ENCODE measurements at regions not wholly inside any gene's neighbourhood (a gene's known extent, or its start where the extent isn't known, plus 50 kb on each side); places are given as distances from the start of the nearest gene placed in this dataset.
"Not testable (repeated sequence)": the region's sequence is repeated elsewhere in the genome, so short reads cannot be mapped to it uniquely, and the experiment has no call there.

DNA sequence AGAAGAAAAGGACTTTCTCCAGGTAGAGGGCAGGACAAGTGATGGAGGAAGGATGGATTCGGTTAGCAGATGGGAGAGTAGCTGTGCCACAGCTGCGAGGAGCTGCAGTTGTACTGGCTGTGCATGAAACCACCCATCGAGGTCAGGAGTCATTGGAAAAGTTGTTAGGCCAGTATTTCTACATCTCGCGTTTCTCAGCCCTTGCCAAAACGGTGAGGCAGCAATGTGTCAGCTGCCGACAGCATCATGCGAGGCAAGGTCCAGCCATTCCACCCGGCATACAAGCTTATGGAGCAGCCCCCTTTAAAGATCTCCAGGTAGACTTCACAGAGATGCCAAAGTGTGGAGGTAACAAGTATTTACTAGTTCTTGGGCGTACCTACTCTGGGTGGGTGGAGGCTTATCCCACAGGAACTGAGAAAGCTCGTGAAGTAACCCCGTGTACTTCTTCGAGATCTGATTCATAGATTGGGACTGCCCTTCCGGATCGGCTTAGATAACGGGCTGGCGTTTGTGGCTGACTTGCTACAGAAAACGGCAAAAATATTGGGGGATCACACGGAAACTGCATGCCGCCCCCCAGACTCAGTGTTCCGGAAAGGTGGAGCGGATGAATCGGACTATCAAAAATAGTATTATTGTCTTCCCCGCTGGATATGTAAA lies 105.0 kb upstream of the HMX1 start:
- not testable (repeated sequence) for DNase-seq (ENCODE audit: low read depth in 2 of 2)

DNA sequence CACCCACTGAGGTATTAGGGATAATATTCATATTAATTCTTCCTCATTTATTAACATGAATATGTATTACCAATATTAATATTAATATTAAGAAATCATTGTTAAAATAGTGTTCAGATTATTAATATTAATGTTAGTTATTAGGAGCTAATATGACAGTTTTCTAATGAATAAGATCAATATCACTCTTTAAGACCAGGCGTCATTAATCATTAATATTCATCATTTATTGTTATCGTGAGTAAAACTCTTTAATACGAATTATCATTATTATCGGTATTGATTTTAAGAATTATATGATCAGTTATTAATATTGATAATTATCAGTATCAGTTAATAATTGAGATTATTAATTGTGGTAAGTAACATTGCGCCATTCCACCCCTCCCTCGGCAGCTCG lies 101.0 kb upstream of the HMX1 start:
- DNase-seq (ENCODE audit: low read depth in 2 of 2), result not testable (repeated sequence)

DNA sequence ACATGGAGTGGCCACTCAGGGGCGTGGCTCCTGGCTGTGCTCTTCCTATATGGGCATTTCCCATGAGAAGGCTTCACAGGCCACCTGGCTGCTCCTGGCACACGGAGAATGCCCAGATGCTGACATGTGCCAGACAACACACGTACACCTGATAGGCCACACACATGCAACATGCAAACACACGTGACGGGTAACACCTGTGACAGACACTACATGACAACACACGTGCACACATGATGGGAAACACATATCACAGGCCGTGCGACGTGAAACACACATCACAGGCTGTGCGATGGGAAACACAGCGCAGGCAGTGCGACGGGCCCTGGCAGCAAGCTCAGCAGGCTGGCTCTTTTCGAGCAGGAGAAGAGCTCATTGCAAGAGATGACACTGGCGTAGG lies 94.3 kb upstream of the HMX1 start:
- DNase-seq (ENCODE audit: low read depth in 2 of 2), result not testable (repeated sequence)

DNA sequence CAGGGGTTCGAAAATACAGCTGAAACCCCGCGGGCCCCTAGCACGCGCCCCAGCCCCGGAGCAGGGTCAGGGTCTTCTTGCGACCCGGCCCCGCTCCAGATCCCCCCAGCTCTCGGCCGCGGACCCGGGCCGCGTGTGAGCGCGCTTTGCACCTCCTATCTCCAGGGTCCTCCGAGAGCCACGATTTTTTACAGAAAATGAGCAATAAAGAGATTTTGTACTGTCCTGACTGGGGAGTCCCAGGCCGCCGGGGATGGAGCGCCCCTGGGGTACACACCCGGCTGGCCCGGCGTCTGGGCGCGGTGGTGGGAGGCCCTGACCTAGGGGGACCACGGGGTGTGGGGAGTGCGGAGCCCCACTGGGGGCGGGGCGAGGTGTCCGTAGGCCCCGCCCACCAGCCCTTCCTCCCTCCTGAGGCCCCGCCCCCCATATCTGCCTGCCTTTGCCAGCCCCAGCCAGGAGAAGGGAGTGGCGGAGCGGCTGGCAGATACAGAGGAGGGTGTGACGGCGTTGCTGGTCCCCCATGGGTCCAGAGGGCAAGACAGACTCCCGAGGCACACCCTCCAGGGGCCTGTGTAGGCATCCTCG lies 92.7 kb upstream of the HMX1 start:
- DNase-seq (ENCODE audit: low read depth in 2 of 2), result not testable (repeated sequence)

DNA sequence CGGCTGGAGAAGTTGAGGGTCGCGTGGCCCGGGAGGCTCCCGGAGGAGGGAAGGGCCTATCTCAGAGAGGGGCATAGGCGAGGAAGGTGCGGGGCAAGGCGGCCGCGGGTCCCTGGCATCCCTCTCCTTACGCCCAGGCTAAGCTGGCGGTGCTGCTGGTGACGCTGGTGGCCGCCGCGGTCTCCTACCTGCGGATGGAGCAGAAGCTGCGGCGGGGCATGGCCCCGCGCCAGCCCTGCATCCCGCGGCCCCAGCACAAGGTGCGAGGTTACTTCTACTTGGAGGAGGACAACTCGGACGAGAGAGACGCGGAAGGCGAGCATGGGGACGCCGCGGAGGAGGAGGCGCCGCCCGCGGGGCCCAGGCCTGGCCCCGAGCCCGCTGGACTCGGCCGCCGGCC lies 91.9 kb upstream of the HMX1 start:
- not testable (repeated sequence) for DNase-seq (ENCODE audit: low read depth in 2 of 2)

DNA sequence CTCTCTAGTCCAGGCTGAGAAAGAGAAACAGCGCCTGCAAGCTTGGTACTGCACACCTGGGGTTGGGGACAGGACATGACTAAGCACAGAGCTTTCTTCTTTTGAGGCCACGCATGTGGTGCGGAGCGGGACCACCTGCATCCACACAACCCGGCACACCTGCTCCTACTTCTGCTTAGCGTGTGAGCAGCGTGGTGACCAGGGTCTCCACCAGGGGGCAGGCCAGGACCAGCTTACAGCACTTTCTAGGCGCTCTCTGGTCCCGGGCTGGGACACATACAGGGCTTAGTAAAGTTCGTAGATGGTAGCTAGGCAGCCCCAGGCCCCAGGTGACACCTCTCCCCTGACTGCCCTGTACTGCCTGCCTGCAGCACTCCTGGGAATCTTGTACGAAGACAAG lies 89.7 kb upstream of the HMX1 start:
- DNase-seq (ENCODE audit: low read depth in 2 of 2), result not testable (repeated sequence)

DNA sequence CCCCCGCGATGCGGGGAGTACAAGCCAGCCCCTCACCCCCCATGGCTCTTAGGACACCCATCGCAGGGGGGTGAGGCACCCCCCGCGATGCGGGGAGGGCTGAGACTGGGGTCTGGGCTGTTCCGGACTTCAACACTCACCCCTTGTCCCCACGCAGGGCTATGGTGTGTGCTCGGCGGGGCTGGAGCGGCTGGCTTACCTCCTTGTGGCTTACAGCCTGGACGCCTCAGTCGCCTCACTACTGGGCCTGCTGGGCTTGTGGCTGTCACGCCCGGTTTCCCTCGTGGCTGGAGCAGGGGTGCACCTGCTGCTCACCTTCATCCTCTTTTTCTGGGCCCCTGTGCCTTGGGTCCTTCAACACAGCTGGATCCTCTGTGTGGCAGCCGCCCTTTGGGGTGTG lies 87.8 kb upstream of the HMX1 start:
- not testable (repeated sequence) for DNase-seq (ENCODE audit: low read depth in 2 of 2)

DNA sequence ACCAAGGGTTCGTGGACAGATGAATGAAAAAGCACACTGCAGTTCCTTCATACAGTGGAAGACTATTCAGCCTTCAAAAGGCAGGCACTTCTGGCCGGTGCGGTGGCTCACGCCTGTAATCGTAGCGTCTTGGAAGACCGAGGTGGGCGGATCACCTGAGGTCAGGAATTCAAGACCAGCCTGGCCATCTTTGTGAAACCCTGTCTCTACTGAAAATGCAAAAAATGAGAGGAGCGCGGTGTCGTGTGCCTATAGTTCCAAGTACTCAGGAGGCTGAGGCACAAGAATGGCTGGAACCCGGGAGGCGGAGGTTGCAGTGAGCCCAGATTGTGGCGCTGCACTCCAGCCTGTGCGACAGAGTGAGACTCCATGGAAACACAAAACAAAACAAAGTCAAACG lies 82.4 kb upstream of the HMX1 start:
- not testable (repeated sequence) for DNase-seq (ENCODE audit: low read depth in 2 of 2)

DNA sequence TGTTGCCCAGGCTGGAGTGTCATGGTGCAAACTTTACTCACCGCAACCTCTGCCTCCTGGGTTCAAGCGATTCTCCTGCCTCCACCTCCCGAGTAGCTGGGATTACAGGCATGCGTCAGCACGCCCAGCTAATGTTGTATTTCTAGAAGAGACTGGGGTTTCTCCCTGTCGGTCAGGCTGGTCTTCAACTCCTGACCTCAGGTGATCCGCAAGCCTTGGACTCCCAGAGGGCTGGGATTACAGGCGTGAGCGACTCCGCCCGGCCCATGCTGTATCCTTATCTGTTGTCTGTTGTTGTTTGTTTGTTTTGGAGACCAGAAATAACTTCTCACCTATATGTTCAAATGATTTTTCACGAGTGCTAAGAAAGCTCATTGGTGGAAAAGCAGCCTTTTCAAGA lies 81.2 kb upstream of the HMX1 start:
- not testable (repeated sequence) for DNase-seq (ENCODE audit: low read depth in 2 of 2)

DNA sequence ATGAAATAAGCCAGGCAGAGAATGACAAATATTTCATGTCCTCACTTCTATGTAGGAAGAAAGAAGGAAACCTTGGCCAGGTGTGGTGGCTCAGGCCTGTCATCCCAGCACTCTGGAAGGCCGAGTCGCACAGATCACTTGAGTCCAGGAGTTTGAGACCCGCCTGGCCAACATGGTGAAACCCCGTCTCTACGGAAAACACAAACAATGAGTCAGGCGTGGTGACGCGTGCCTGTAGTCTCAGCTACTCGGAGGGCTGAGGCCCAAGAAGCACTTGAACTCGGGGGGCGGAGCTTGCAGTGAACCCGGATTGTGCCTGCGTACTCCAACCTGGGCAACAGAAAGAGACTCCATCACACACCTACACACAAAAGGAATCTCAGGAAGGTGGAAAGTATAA lies 80.5 kb upstream of the HMX1 start:
- not testable (repeated sequence) for DNase-seq (ENCODE audit: low read depth in 2 of 2)

DNA sequence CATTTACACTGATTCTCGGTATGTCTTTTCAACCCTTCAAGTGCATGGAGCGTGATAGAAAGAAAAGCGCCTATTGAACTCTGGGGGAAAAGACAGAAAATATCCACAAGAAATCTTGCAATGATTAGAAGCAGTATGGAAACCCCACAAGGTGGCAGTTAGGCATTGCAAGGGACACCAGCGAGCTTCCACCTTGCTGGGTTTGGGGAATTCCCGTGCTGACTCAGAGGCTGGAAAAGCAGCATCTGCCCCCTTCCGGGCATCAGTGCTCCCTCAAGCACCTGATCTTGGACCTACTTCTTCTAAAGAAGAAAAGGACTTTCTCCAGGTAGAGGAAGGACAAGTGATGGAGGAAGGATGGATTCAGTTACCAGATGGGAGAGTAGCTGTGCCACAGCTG lies 73.9 kb upstream of the HMX1 start:
- not testable (repeated sequence) for DNase-seq (ENCODE audit: low read depth in 2 of 2)

DNA sequence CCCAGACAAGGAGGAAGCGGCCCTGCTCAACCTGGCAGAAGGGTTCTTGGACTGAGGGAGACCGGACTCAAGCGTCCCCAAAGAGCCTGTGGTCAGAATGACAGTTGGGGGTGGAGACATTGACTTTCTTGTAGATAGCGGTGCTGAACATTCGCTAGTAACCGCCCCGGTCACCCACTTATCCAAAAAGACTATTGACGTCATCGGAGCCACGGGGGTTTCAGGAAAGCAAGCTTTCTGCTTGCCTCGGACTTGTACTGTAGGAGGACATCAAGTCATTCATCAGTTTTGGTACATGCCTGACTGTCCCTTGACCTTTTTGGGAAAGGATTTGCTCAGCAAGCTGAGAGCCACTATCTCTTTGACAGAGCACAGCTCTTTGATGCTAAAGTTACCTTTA lies 71.7 kb upstream of the HMX1 start:
- DNase-seq (ENCODE audit: low read depth in 2 of 2), result not testable (repeated sequence)

DNA sequence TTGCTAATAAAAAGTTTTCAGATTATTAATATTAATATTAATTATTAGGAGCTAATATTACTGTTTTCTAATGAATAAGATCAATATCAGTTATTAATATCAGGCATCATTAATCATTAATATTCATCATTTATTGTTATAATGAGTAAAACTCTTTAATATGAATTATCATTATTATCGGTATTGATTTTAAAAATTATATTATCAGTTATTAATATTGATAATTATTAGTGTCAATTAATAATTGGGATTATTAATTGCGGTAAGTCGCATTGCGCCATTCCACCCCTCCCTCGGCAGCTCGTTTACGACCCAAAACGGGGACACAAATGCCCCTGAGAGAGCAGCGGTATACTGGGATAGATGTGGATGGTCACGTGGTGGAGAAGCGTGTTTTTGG lies 70.4 kb upstream of the HMX1 start:
- not testable (repeated sequence) for DNase-seq (ENCODE audit: low read depth in 2 of 2)

DNA sequence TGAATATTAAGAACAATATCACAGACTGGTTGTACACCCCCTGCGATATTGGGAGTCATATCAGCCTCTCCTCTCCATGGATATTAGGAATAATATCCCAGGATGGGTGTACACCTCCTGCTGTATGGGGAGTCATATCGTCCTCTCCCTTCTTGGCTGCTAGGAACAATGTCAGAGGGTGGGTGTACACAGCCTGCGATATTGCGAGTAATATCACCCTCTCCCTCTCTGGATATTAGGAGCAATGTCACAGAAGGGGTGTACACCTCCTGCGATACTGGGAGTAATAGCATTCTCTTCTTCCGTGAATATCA lies 69.8 kb upstream of the HMX1 start:
- DNase-seq (ENCODE audit: low read depth in 2 of 2), result not testable (repeated sequence)

DNA sequence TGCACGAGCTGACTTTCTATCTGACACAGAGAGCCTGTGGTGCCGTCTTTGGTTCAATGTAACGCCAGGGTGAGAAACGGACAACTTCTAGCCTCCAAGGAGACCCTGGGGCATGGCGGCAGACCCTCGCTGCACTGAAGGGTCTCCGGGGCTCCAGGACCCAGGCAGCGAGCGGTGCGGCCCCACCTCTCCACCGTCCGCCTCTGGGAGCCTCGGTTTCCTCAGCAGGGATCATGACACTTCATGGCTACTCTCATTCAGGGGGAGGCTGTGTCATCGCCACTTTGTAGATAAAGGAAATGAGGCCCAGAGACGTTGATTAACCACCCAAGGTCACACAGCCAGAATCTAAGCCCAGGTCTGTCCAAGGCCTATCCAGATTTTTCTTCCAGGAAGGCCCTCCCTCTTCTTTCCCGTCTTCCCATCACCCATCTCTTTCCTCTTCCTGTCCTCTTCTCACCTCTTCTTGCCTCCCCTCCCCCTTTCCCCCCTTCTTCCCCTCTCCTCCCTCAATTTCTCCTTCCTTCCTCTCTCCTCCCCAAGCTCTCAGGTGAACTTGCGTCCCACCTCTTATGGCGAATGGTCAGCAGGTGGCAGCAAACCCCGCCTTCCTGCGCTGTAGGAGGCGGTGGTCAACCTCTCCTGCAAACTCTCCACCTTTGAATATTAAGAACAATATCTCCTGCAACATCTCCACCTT lies 69.3 kb upstream of the HMX1 start:
- DNase-seq (ENCODE audit: low read depth in 2 of 2), result no peak

DNA sequence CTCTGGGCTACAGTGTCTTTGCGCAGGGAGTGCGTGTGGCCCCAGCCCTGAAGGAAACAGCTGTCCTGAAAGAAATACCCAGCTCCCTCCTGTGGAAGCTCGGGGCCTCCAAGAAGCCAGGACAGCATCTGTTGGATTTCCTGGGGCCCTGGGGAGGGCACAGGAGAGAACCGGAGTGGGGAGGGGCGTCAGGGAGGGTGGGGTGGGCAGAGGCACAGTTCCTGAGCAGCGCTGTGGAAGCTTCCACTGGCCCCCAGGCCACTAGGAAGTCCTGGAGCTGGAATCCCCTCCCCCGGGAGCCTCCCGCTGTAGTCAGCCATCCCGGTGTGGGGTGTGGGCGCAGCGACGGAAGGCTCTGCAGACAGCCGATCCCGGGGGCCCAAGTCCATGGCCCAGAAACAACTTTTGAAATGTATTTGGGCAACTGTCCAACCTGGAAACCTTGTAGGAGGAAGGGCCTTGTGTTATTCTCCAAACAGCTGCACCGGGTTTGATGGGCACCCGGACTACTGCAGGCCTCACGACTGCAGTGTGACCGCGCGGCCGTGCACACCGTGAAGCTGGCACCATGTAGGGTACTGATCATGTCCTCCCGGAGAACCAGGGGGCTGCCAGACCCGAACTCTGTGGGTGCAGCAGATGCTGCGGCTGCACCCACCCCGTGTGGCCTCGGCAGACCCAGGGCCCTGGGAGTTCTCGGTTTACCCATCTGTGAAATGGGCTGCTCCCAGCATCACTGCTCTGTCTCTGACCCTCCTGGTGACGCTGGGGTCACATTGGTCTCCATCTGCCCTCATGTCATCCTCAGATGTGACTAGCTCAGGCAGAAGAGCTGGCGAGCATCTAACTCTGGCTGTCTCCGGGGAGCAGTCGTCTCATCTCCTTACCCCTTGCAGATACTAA lies 68.5 kb upstream of the HMX1 start:
- no peak for DNase-seq (ENCODE audit: low read depth in 2 of 2)

DNA sequence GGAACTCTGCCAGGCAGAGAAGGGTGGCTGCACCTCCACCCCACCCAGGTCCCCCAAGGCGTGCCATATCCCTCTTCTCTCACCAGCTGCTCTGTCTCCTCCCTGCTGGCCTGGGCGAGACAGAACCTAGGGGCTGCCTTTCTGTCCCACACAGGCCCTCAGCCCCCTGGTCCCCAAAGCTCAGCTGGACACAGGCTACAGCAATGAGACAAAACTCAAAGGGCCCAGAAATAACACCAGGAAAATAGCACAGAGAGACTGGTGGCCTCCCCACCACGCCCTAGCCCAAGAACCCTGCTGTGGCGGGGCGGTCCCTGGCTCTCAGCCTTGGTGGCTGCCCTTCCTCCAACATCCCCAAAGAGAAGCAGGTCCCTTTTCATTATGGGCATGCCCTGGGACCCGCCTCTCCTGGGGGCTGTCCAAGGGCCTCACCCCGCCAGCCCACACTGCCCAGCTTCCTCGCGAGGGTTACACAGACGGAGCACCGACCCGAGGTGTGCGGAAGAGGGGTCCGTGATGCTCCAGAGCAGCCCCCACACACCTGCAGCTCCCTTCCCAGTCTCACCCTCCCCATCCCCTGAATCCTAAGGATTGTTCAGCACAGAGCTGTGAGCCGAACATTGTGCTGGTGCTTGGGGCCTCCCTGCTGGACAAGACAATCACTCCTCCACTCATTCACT lies 67.7 kb upstream of the HMX1 start:
- DNase-seq (ENCODE audit: low read depth in 2 of 2), result no peak

DNA sequence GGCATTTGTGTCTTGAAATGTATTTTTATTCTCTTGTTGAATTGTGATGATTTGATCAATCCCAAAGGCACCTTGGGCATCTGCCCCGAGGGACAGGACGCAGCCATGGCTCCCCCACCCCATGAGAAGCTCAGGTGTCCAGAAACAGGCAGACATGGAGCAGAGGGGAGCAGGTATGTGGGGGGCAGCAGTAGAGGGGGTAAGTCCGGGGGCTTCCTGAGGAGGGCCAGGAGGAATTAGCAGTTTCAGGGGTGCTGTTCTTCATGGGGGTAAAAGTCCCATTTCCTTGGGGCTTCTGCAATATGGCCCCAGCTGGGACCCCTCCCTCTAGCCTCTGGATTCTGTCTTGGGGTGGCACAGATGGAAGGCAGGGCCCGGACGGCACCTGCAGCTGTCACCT lies 67.0 kb upstream of the HMX1 start:
- DNase-seq (ENCODE audit: low read depth in 2 of 2), result no peak

DNA sequence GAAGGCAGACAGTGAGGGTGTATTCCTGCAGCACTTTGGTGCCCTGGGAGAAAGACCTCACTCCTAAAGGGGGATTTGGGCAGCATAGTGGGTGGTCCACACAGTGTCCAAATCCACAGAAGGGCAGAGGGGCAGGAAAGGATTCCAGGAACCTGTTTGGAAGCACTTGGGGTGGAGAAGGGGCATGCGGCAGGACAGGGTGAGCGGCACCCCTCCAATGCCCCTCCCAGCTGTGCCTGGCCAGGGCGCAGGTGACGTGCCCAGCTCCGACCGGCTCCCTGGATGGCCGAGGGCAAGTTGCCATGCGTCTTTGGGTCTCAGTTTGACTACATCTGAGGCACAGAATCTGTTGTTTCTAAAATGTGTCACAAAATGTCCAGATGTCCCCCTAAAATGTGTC lies 66.5 kb upstream of the HMX1 start:
- DNase-seq (ENCODE audit: low read depth in 2 of 2), result no peak

DNA sequence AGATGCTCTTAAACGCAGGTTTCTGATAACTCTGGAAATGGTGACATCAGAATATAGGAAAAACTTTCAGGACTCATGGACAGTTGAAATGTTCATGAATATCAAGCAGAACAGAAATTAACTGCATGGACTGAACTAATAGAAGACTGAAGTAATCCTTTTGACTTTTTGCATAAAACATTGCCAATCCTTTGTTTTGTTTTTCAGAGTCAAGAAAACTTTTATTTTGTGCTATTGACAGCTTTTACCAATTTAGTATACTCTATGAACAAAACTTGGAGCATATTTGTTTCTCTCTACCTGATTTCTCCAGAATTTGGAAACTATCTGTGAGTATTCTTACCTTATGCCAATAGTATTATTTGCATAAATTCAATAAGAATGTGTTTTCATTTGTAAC lies 61.2 kb upstream of the HMX1 start:
- no peak for DNase-seq (ENCODE audit: low read depth in 2 of 2)

DNA sequence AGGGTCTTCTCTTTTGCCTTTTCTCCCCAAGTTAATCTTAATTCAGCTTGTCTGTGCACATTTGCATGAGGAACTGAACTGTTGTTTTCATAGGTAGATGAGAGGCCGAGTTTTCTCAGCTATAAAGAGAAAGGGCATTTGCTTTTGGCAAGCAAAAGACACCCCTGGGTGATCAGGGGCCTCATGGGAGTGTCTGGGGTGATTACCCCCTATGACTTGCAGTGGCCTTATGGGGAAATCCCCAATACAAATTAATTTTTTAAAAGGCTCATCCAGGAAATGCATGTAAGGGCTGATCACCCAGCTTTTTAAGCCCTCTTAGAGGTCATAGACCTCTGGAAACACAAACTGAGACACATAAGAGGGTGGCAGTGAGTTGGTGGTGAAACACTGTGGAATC lies 56.4 kb upstream of the HMX1 start:
- no peak for DNase-seq (ENCODE audit: low read depth in 2 of 2)

DNA sequence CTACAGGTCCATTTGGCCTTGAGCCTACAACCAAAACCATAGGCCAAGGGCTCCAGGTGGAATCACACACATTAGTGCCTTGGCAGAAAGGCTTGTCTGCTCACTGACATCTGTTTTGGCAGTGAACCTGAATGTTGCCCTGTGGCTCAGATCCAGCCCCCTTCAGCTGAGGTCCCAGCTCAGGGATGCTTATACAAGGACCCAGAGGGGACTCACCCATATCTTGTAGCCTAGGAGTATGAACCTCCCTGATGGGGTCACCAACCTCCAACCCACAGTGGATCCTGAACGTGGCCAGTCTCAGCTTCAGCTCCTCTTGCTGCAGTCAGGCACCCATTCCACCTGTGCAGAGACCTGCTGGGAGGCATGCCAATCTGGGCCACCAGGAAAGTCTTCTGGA lies 50.8 kb upstream of the HMX1 start:
- DNase-seq (ENCODE audit: low read depth in 2 of 2), result no peak

Measured in activated CD8-positive, alpha-beta memory T cell treated with anti-CD3 and anti-CD28 coated beads for 4 hours (primary cell).